Thymus (tissue), 11 donors: ENCODE measurements at regions not wholly inside any gene's neighbourhood (a gene's known extent, or its start where the extent isn't known, plus 50 kb on each side); places are given as distances from the start of the nearest gene placed in this dataset.

Source experiments
- DNase-seq, 9 donors: peaks; one replicate each; pipeline ENCODE4 v3.0.0-alpha.2; 2013; ENCODE audit warnings: low spot score in 9 of 9, low read depth in 6 of 9, missing footprints in 1 of 9
- H3K27ac ChIP-seq, 2 donors: one replicate each; pipeline ENCODE4 v1.5.1; 2013; ENCODE audit warnings: control low read depth in 1 of 2, low read depth in 1 of 2, low read length in 1 of 2, mild to moderate bottlenecking in 1 of 2, moderate library complexity in 1 of 2
- H3K27me3 ChIP-seq, 2 donors: one replicate each; pipeline ENCODE4 v1.5.1; 2013; ENCODE audit warnings: low read length in 1 of 2; ENCODE audit not compliant: control insufficient read depth in 2 of 2, insufficient read depth in 1 of 2
- H3K36me3 ChIP-seq, 2 donors: one replicate each; pipeline ENCODE4 v1.5.1; 2013; ENCODE audit warnings: low read length in 1 of 2, mild to moderate bottlenecking in 1 of 2, moderate library complexity in 1 of 2; ENCODE audit not compliant: control insufficient read depth in 2 of 2, insufficient read depth in 2 of 2
- H3K4me1 ChIP-seq, 2 donors: one replicate each; pipeline ENCODE4 v1.5.1; 2013; ENCODE audit warnings: low read length in 2 of 2; ENCODE audit not compliant: control insufficient read depth in 2 of 2, insufficient read depth in 2 of 2
- H3K4me3 ChIP-seq, 2 donors: one replicate each; pipeline ENCODE4 v1.5.1; 2013; ENCODE audit warnings: low read length in 2 of 2, control low read depth in 1 of 2, mild to moderate bottlenecking in 1 of 2
- H3K9me3 ChIP-seq, 2 donors: one replicate each; pipeline ENCODE4 v1.5.1; 2013; ENCODE audit warnings: low read length in 1 of 2, mild to moderate bottlenecking in 1 of 2; ENCODE audit not compliant: control insufficient read depth in 2 of 2, insufficient read depth in 1 of 2
- WGBS: extraction: QIAGEN DNeasy Blood & Tissue Kit; methylation state at CpG from one replicate; pipeline ENCODE4 v1.1.7; 2013; 5-methylcytosine and 5-hydroxymethylcytosine counted together
- donor health status: healthy.

DNA sequence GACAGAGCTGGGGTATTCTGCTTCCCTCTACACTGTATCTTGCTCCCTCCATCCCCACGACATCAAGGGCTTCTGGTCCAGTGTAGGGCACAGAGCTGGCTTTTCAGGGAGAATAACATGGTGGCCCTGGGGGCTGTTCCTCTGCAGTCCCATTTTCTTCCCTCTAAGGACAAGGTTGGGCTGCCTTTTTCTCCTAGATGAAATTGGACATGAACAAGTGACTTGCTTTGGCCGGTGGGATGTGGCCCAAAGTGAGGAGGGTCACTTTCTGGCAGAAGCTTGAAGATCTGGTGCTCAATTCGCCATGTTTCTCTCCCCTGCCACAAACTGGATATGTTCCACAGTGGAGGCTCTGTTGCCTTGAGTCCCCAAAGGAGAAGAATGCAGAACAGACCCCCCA lies 235.7 kb downstream of the EMX2 start:
- no peaks in the 10 kb centered on the region for H3K27me3 ChIP-seq
- WGBS: 86% methylated on average over 3 of the region's 3 CpGs
- no peak for DNase-seq
- H3K9me3 ChIP-seq: no peaks in the 10 kb centered on the region
- H3K4me3 ChIP-seq: no peak overlapping the region
- no peak overlapping the region for H3K27ac ChIP-seq
- H3K36me3 ChIP-seq: no peaks in the 10 kb centered on the region
- no peaks in the 10 kb centered on the region for H3K4me1 ChIP-seq

DNA sequence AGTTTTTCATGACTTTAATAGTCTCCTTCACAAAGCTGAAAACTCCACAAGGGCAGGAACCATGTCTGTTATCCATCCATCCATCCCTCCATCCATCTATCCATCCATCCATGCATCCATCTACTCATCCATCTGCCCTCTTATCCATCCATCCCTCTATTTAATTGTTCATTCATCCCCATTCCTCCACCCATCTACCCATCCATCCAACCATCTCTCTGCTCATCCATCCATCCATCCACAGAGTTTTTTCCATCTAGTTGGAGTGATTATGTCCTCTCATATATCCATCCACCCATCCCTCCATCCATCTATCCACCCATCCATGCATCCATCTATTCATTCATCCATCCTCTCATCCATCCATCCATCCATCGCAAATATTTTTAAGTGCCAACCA lies 237.9 kb downstream of the EMX2 start:
- Histone ChIP-seq H3K4me1 (no peaks in the 10 kb centered on the region), H3K27me3 (no peaks in the 10 kb centered on the region), H3K4me3 (no peak overlapping the region), H3K27ac (no peak overlapping the region), H3K9me3 (no peaks in the 10 kb centered on the region), H3K36me3 (no peaks in the 10 kb centered on the region)
- DNase-seq: no peak
- 99% methylated on average over 1 of the region's 1 CpG for WGBS

DNA sequence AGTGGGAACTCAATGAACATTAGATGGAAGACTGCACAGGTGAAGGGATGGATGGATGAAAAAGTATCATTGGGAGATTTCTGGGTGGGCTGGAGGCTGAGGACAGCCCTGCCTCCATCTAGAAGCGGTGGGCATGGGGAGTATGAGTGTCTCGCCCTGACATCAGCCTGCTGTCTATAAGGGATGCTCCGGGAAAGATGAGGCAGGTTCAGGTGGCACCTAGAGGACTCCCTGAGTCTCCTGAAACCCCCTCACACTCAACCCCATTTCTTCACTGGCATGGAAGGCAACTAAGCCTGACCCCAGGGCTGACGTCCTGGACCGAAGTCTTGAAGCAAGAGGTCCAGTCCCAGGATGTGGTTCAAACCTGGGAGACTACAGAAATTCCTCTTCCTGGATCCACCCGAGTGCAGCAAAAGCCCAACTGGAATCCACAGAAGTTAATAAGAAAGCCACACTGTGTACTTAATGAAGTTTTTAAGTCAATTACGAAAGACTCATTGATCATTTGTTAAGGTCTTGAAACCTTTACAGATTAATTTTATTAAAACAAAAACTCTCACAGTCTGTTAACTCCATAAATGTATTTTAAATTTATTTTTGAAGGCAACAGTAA lies 238.8 kb downstream of the EMX2 start:
- H3K4me1 ChIP-seq: no peaks in the 10 kb centered on the region
- 90% methylated on average over 7 of the region's 7 CpGs for WGBS
- no peaks in the 10 kb centered on the region for H3K27me3 ChIP-seq
- no peak for DNase-seq
- H3K9me3 ChIP-seq: no peaks in the 10 kb centered on the region
- no peaks in the 10 kb centered on the region for H3K36me3 ChIP-seq
- H3K4me3 ChIP-seq: no peak overlapping the region
- H3K27ac ChIP-seq: no peak overlapping the region

DNA sequence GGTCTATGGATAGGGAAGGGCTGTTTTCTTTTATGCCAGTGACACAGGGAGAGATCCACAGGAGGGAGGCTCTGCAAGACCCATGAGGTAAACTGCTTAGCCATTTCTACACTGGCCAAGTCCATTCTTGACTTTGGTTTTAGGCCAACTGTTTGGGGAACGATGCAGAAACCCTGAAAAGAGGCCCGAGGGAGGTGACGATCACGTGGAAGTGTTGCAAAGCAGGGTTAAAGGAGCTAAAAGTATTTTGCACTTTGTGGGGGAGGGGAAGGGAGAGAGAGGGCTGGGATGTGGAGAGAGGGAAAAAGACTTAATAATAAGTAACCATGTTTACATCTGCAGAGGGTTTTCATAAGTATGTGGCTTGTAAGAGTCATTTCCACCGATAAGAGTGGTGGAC lies 239.7 kb downstream of the EMX2 start:
- Histone ChIP-seq H3K4me1 (no peaks in the 10 kb centered on the region), H3K27ac (no peak overlapping the region), H3K27me3 (no peaks in the 10 kb centered on the region), H3K9me3 (no peaks in the 10 kb centered on the region), H3K36me3 (no peaks in the 10 kb centered on the region), H3K4me3 (no peak overlapping the region)
- DNase-seq: no peak
- 23% methylated on average over 5 of the region's 5 CpGs for WGBS

DNA sequence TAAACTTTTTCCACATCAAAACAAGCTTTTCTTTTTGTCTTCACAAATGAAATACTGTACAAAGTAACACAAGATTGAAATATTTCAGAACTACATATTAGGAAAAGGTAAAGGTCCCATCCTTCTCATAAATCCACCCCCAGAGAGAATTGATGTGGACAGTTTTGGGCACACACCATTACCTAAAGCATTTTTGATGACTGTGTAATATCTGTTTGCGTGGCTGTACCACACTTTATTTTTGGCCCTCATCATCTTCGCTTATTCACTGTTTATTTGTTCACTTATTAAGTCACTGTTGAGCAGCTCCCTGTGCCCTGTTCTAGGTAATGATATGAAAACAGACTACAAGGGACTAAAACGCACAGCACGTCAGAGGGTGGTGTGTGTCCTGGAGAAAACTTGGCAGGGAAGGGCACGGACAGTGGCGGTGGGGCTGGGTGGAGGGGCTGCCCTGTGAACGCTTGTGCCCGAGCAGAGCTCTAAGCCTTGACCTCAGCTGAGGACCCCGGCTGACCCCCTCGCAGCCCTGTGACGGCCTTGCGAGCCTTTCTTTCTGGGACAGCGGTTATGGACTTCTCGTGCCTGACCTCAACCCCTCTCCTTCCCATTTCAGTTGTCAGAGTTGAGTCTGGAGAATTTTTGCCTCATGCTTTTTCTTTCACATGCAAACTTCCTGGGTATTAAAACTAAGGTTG lies 241.3 kb downstream of the EMX2 start:
- no peak overlapping the region for H3K27ac ChIP-seq
- no peaks in the 10 kb centered on the region for H3K4me1 ChIP-seq
- H3K27me3 ChIP-seq: no peaks in the 10 kb centered on the region
- H3K9me3 ChIP-seq: no peaks in the 10 kb centered on the region
- no peaks in the 10 kb centered on the region for H3K36me3 ChIP-seq
- no peak for DNase-seq
- H3K4me3 ChIP-seq: no peak overlapping the region
- 95% methylated on average over 14 of the region's 14 CpGs for WGBS

DNA sequence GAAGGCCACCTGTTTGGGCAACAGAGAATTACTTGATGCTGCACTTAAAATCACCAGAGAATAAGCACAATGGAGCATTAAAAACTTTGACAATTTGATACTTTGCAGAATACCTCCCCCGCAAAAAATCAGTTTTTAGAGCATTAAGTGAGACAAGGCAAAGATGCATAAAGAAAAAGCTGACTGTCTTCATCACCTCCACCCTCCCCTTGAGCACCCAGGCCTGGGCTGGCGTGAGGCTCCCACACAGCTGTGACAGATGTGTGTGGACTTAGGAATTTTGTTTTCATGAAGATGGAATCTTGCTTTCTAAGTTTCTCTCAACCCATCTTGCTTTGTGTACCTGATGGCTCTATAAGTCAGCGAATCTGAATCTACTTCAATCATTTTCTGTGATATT lies 242.2 kb downstream of the EMX2 start:
- 93% methylated on average over 3 of the region's 3 CpGs for WGBS
- no peaks in the 10 kb centered on the region for H3K9me3 ChIP-seq
- H3K27me3 ChIP-seq: no peaks in the 10 kb centered on the region
- H3K27ac ChIP-seq: no peak overlapping the region
- no peaks in the 10 kb centered on the region for H3K36me3 ChIP-seq
- no peak overlapping the region for H3K4me3 ChIP-seq
- DNase-seq: no peak
- H3K4me1 ChIP-seq: no peaks in the 10 kb centered on the region

DNA sequence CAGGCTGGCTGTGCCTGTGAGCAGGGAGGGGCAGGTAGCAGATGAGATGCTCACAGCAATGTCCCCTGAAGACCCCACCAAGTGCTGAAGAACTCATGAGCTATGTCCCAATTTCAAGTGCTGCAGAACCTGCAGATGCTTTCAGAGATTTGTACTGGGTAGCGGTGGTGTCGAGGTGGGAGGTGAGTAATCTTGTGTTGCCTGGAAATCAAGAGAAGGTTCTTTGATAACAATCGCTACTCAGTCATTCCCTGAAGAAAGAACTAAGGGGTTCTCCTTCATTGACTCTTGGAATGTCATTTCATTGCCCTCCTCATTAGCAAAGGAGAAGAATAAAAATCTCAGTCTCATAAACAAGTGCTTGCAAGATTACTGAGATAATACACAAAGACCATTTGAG lies 246.4 kb downstream of the EMX2 start:
- H3K9me3 ChIP-seq: no peaks in the 10 kb centered on the region
- DNase-seq: no peak
- H3K27me3 ChIP-seq: no peaks in the 10 kb centered on the region
- H3K4me1 ChIP-seq: no peaks in the 10 kb centered on the region
- H3K27ac ChIP-seq: no peak overlapping the region
- no peaks in the 10 kb centered on the region for H3K36me3 ChIP-seq
- WGBS: 96% methylated on average over 3 of the region's 3 CpGs
- H3K4me3 ChIP-seq: no peak overlapping the region

DNA sequence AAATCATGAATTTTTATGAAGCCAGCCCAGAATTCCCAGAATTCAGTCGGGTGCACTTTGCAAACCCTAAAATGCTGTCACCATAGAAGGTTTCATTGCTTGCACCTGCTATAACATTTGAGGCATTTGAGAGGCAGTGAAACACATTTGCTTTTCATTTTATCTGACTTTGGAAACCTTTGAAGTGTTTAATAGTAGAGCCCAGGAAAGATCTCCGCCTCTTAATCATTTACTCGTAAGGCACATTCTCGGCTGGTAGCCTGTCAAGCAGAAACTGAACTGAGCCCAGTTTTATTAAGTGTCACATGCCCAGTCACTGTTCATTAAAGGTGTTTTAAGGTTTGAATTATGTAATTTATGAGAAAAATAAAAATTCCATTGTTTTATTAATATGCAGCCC lies 247.6 kb downstream of the EMX2 start:
- H3K27ac ChIP-seq: no peak overlapping the region
- no peaks in the 10 kb centered on the region for H3K4me1 ChIP-seq
- no peaks in the 10 kb centered on the region for H3K27me3 ChIP-seq
- no peak overlapping the region for H3K4me3 ChIP-seq
- no peak for DNase-seq
- WGBS: 88% methylated on average over 4 of the region's 4 CpGs
- H3K9me3 ChIP-seq: no peaks in the 10 kb centered on the region
- no peaks in the 10 kb centered on the region for H3K36me3 ChIP-seq

DNA sequence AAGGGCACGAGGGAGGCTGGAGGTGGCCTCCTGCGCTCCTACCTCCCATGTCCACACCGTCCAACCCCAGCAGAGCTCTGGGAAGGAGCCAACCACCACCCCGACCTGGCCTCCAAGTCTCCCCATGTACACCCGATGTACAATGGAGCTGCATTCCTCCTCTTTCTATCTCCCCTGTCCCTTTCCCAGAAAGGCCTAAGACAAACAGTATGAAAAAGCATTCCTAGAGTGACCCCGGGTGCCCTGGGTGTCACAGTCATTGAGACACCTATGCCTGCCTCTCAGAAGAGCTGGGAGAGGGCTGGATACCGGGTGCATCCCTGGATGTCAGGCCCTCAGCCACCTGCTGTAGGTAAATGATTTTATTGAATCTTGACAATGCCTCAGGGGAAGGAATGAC lies 248.1 kb downstream of the EMX2 start:
- H3K4me1 ChIP-seq: no peaks in the 10 kb centered on the region
- 82% methylated on average over 7 of the region's 7 CpGs for WGBS
- no peaks in the 10 kb centered on the region for H3K27me3 ChIP-seq
- no peak overlapping the region for H3K4me3 ChIP-seq
- DNase-seq: no peak
- H3K36me3 ChIP-seq: no peaks in the 10 kb centered on the region
- no peak overlapping the region for H3K27ac ChIP-seq
- H3K9me3 ChIP-seq: no peaks in the 10 kb centered on the region
